ENCODE measurements at regions not wholly inside any gene's neighbourhood (a gene's known extent, or its start where the extent isn't known, plus 50 kb on each side); places are given as distances from the start of the nearest gene placed in this dataset.
"Not testable (repeated sequence)": the region's sequence is repeated elsewhere in the genome, so short reads cannot be mapped to it uniquely, and the experiment has no call there.

DNA sequence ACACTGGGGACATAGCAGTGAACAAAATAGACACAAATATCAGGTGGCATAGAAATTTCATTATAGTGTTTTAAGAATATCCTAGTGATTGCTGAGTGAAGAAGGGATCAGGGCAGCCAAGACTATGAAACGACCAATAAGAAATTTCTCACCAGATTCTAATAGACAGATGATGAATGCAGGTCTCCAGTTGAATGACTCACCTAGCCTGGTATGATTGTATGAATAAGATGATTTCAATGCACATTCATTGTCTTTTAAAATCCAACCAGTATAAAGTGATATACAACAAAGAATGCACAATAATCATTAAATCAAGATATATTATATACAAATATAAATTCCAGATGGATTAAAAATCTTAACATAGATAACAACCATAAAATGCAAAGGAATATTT lies 124.5 kb upstream of the TENT5A start:
- no peak for DNase-seq (ENCODE audit: low read depth in 3 of 3, low spot score in 2 of 3)

DNA sequence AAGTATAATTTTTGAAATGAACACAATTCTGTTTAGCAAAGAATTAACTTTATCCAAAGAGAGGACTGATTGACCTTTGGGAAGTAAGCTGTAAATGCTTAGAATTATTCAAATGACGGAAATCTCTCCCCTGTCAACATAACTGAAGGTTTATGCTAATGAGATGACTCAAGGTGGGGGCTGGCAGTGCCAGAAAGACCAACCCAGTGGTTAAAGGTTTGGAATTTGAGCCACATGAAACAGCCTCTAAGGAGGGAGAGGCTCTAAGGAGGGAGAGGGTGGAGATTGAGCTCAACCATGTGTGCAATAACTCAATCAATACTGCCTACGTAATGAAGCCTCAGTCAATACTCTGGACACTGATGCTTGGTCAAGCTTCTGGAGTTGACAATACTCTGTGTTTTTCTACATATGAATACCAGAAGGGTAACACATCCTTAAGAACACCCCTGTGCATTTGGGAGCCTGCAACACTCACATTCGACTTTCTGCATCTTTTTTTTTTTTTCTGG lies 123.4 kb upstream of the TENT5A start:
- no peak for DNase-seq (ENCODE audit: low read depth in 3 of 3, low spot score in 2 of 3)

DNA sequence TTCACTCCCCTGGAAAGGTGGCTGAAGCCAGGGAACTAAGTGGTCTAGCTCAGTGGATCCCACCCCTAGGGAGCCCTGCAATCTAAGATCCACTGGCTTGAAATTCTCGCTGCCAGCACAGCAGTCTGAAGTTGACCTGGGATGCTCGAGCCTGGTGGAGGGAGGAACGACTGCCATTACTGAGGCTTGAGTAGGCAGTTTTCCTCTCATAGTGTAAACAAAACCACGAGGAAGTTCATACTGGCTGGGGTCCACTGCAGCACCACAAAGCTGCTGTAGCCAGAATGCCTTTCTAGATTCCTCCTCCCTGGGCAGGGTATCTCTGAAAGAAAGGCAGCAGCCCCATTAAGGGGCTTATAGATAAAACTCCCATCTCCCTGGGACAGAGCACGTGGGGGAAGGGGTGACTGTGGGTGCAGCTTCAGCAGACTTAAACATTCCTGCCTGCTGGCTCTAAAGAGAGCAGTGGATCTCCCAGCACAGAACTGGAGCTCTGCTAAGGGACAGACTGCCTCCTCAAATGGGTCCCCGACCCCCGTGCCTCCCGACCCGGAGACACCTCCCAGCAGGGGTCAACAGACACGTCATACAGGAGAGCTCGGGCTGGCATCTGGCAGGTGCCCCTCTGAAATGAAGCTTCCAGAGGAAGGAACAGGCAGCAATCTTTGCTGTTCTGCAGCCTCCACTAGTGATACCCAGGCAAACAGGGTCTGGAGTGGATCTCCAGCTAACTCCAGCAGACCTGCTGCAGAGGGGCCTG lies 117.4 kb upstream of the TENT5A start:
- not testable (repeated sequence) for DNase-seq (ENCODE audit: low read depth in 3 of 3, low spot score in 2 of 3)

DNA sequence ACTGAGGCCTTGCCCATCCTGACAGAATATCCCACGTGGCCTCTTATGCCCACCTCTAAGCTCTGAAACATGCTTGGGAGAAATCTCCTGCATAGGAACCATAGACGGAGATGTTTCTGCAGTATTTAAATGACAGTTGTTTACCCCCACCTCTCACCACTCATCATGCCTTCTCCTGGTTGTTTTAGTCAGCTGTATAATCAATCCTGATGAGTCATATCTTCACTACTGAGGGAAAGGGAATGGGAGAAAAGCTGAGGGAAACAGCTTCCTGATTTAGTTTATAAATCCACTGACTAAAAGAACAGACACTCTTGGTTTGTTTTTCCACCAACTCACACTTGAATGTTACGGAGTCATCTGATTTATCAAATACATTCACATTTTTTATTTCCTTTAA lies 113.2 kb upstream of the TENT5A start:
- no peak for DNase-seq (ENCODE audit: low read depth in 3 of 3, low spot score in 2 of 3)

DNA sequence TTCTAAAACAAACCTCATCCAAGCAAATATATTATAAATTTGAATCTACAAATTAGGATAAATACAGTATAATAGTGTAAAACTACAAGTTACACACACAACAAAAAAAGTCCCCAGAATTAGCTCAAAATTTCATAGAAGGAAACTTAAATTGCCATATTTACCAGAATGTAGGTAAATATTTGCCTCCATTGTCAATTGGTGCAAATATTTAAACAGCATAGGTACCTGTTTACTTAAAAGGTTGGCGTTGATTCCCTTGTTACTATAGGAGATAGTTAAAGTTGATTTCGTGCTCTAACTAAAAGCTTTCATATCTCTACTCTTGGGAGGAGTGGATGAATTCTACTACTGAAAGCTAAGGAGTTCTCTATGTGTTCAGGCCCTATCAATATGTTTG lies 111.6 kb upstream of the TENT5A start:
- no peak for DNase-seq (ENCODE audit: low read depth in 3 of 3, low spot score in 2 of 3)

DNA sequence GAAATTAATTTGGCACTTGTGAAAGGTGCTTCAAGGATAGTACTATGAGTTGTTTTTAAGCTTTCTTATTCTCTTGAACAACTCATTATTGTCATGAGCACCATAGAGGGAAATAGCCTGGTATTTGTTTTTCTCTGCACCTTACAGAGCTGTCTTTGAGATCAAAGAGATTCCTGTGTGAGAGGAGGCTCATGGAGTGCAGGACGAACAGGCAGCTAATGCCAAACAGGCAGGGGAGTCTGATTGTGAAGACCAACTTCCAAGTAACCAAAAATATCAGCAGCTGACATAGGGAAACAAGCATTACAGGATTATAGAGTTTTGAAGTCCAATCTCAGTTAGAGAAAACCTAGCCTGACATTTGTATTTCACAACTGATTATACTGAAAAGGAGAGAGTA lies 110.6 kb upstream of the TENT5A start:
- no peak for DNase-seq (ENCODE audit: low read depth in 3 of 3, low spot score in 2 of 3)

DNA sequence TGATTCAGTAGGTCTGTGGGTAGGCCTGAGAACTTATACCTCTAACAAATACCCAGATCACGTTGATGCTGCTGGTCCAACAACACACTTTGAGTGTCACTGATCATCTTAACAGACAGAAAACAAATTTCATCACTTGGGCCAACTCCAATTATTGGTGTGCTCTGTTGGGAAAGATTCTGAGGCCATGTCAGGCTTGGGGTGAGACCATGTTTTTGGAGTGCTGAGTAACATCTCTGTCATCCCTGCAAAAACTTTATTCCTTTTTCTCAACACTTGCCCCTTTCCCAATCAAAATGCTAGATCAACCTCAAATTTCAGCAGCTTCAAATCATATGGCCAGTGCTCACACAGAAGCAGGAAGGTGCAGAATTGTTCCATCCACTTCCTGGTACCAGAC lies 108.8 kb upstream of the TENT5A start:
- no peak for DNase-seq (ENCODE audit: low read depth in 3 of 3, low spot score in 2 of 3)

DNA sequence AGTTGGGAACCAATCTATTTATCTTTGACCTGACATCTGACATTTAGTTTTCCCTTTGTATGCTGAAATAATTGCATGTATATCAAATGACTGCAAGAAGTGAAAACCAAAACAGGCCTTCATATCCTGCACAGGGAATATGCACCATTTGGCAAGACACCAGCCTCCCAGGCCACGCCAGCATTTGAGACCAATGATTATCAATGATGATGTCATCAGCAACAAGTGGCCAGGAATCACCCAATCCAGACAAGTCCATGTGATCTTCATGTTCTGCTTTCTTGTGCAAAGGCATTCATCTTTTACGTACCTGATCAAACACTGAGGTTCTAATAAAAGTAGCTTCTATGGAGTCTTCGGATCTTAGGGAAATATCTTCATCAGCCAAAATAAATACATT lies 107.4 kb upstream of the TENT5A start:
- DNase-seq (ENCODE audit: low read depth in 3 of 3, low spot score in 2 of 3) = no peak

DNA sequence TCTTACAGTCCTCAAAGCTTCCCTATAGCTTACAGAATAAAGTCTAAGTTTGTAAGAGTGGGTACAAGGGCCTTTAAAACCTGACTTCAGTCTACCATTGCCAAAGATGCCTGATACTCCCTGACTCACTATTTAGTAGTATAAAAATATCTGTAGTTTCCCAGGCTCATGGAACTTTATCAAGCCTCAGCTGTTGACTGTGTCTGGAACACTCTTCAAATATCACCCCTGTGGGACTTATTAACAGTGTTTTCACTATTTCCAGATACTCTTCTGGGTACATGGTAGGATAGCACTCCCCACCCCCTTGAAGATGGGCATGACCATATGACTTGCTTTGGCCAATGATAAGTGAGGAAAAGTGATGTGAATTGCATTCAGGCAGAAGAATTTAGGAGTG lies 105.3 kb upstream of the TENT5A start:
- DNase-seq (ENCODE audit: low read depth in 3 of 3, low spot score in 2 of 3) = no peak

DNA sequence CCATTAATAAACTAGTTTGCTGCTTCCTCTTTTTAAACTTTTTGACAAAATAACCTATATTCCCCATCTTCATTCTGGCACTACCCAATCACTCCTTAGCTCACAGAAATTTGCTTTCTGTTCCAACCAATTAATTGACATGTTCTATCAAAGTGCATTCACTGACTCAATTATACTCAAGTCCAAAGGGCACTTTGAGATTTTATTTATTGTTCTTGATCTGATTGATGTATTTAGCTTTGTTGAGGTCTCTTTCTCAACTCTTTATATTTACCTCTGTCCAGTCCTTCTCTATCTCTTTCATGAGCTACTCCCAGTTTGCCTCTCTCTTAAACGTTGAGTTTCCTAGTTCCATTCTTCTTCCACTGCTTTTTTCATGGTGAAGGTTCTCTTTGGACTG lies 104.4 kb upstream of the TENT5A start:
- DNase-seq (ENCODE audit: low read depth in 3 of 3, low spot score in 2 of 3) = no peak

DNA sequence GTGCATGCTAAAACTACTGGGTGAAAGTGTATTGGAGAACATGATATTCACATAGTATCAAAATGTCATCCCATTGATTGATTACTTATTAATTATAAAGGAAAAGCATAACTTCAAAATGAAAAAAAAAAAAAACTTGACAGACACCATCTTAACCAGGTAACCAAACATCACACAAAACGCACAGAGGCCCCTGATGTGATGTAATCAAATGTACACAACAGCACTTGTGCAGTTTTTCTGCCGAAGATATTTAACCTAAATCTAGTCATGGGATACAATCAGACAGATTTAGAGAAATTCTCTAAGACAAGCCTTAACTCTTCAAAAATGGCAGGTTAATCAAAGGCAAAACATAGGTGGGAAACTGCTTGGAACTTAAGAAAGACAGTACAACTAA lies 102.0 kb upstream of the TENT5A start:
- no peak for DNase-seq (ENCODE audit: low read depth in 3 of 3, low spot score in 2 of 3)

DNA sequence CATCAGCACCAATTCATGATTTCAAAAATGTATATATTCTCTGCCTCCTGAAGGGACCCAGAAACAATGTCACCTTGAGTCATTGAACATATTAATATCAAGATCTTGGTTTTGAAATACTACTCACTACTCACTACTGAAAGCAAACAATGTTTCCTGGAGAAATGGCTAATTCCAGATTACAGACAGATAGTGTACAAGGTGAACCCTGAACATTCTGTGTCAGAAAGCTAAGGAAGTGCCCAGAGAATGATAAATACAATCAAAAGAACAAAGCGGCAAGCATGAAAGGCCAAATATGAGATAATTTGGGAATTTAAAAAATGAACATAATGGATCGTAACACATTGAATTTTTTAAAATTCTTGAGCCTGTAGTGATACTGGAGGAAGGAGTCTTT lies 101.5 kb upstream of the TENT5A start:
- no peak for DNase-seq (ENCODE audit: low read depth in 3 of 3, low spot score in 2 of 3)

DNA sequence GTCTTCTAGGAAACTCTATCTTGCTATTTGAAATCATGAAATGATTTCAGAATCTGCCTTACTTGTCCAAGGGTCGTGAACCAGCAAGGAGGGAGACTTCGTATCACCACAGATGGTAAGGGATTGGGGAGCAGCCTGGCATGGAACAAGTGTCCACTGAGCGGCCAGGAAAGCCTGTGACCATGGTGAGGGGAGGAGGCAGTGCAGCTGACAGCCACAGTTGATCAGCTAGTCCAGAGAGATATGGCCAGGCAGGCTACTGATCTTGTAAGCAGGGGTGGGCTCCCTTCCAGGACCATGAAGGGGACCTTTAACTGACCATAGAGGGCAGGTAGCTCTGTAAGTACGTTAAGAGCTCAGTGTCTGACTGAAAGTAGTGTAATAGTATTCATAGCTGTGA lies 96.8 kb upstream of the TENT5A start:
- DNase-seq (ENCODE audit: low read depth in 3 of 3, low spot score in 2 of 3) = no peak

DNA sequence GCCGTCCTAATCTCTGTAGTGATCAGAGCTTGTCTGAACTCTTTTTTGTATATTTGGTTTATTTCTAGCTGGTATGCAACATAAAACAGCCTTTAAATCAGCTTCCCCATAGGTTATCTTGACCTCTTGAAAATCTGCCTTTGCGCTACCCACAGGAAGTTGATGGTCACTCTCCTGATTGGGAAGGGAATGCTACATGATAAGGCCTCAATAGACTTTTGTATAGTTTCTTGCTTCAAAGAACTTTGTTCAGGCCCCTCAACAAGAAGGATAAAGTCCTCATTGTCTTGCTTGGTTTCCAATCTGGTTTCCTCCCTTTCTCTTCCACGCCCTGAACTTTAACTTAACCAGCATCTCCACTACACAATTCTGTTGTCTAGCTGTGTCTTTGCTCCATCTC lies 95.4 kb upstream of the TENT5A start:
- no peak for DNase-seq (ENCODE audit: low read depth in 3 of 3, low spot score in 2 of 3)

DNA sequence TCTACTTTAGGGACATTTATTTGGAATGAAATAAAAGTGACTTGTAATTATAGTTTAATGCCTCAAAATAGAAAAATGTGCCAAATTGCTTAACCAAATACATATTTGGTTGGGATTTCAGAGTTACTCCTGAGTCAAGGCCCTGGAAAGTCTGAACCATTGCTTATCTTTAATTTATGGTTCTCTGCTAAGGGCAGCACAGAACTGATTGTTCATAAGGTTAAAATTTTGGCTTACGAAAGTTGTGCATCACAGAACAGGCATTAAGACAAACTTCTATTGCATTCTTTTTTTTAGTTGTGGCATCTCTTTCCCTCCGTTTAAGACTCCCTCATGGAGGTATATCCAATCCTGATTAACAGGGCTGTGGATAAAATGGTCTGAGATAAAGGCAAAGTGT lies 92.2 kb upstream of the TENT5A start:
- no peak for DNase-seq (ENCODE audit: low read depth in 3 of 3, low spot score in 2 of 3)

DNA sequence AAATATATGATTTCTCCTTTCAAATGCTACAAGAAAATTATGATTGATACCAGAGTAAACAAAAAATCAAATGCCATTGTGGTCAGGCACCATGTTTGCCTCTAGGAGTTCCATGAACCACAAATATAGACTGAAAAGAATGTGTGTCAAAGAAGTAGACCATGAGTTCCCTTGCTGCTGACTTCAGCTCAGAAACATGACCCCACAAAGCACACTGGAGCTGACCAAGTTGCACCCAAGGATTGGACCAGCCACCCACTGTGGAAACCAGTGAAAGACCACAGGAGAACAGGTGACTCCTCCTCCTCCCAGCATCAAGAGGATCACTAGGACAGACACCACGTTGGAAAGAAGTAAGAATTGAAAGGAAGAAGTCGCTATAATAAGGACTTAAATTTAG lies 90.8 kb upstream of the TENT5A start:
- DNase-seq (ENCODE audit: low read depth in 3 of 3, low spot score in 2 of 3) = no peak

DNA sequence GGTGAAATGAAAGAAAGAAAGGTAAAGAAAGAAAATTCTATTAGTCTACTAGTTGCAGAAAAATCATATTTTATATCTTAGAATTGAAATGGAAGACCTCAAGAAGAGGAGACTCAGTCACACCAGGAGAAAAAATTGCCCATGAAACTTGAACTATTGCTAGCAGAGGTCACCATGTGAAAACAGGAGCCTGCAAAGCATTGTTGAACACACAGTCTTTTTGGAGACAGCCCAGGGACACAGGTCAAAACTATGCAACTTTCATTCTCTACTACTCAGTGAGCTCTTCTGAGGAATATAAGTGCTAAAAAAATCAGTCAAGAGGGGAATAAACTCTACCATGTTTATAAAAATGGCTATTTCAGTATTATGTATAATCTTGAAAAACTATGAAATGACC lies 89.8 kb upstream of the TENT5A start:
- DNase-seq (ENCODE audit: low read depth in 3 of 3, low spot score in 2 of 3) = no peak

DNA sequence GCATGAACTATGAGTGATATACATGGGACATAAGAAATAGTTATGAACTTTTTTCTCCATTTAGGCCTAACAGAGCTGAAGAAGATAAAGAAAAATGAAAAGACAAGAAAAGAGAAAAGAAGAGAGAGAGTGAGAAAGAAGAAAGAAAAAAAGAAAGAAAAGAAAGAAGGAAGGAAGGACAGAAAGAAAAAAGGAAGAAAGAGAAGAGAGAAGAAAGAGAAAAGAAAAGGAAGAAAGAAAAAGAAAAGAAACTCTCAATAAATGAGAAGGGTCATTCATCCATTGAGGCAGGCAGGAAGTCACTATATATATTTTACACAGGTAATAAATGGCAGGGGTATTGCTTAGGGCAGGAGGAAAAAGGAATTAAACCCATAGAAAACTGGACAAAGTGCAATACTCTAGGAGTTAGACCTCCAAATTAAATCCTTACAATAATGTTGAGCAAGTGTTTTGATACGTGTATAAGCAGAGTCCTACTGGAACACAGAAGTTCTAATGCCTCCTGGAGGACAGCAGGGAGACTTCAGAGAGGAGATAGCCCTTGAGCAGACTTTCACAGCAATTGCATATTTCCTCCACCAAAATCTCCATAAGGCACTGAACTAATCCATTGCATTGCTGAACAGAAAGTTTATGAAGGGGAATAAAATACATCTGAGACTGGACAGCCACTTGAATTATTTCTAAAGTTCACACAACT lies 86.4 kb upstream of the TENT5A start:
- no peak for DNase-seq (ENCODE audit: low read depth in 3 of 3, low spot score in 2 of 3)

DNA sequence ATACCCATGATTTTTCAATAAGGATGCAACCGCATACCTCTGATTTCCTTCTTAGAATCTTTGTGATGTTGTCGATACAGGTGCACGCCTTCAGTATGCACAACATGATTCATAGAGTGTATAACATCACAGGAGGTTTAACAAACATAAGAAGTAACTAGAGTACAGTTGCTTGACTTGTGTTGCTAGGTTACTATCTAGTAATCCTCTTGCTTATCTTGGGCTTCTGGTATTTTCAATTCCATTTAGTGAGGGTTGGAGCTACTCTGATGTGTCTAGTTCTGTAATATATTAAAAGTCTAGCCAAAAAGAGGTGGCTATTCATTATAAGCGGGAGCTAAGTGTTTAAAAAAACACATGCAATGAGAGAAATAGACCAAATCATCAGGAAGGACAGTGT lies 85.5 kb upstream of the TENT5A start:
- no peak for DNase-seq (ENCODE audit: low read depth in 3 of 3, low spot score in 2 of 3)

DNA sequence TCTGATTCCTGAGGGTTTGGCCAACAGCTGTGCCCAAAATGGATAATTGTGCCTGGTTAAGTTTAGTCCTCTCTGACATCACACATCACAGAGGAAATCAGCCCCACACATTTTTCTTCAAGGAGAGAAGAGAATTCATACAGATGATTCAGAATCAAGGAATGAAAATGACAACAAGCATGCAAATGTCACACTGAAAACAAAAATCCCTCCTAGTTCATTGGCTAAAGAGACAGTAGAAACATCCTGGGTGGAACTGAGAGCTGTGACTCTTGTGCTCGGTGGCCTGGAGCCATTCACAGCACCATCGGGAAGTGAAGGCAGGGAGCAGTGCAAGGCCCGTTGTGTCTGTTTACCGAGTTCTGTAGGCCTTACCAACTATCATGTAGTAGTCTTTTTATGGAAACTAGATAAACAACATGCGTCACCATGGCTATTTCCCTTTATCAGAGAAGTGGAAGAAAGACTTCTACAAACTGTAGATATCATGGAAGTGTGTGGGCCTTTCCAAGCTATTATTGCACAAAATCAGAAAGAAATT lies 81.7 kb upstream of the TENT5A start:
- DNase-seq (ENCODE audit: low read depth in 3 of 3, low spot score in 2 of 3) = no peak

DNA sequence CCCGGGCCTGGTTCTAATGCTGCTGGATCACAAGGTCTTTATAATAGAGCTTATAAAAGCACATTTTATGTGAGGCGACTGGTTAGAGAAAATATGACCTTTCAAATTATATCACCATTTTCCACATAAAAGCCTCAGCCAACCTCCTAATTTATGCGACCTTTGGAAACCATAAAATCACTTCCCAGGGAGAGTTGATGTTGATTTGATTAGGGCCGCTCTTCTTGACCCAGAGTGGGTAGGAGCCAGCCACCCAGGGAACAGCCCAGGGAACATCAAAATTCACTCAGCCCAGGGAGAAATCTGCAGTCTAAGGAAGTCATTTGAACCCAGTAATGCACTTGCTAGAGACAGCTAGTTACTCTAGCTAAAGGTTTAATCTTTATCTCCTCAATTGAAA lies 79.8 kb upstream of the TENT5A start:
- no peak for DNase-seq (ENCODE audit: low read depth in 3 of 3, low spot score in 2 of 3)

DNA sequence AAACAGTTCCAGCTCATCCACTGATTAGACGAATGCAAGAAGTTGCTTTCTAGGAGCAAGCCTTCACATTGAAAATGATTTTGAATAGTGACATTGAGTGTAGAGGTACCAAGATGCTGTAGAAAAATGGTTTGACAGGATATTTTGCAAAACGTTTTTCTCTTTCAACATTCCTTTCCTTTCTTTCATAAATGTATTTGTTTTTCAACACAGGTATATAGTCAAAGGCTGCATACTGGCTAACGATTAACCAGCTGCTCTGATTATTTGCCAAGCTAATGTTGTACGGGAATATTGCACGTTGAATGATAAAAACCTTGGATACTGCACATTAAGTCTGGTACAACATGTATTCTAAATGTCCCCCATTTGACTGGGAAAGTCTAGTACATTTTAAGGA lies 78.8 kb upstream of the TENT5A start:
- no peak for DNase-seq (ENCODE audit: low read depth in 3 of 3, low spot score in 2 of 3)

All from right renal cortex interstitium (tissue), 3 donors.